HepG2 (cell line): ENCODE measurements at regions not wholly inside any gene's neighbourhood (a gene's known extent, or its start where the extent isn't known, plus 50 kb on each side); places are given as distances from the start of the nearest gene placed in this dataset.

Source experiments
- ATF7-NPFF ChIP-seq: sonication (generic); formaldehyde crosslinking; IDR thresholded peaks from 2 replicates; pipeline ENCODE4 v1.8.1; 2023; ENCODE audit warnings: mild to moderate bottlenecking, low read depth, missing genetic modification reagents, moderate library complexity
- EP300 ChIP-seq, 3 experiments: sonication (generic) in 1 of 3; formaldehyde crosslinking in 1 of 3; IDR thresholded peaks; 2 replicates each; pipeline versions ENCODE4 v1.5.1 to v1.6.1; 2011 to 2020; ENCODE audit warnings: low read depth in 2 of 3, low read length in 2 of 3, borderline replicate concordance in 1 of 3, improper control_type of control experiment in 1 of 3, mild to moderate bottlenecking in 1 of 3, missing genetic modification reagents in 1 of 3, moderate library complexity in 1 of 3
- RNF2 ChIP-seq: fragments of 450-650 bp; conservative IDR thresholded peaks from 2 replicates; pipeline ENCODE4 v1.6.1; 2016; ENCODE audit warnings: low read depth
- ZNF510 ChIP-seq: sonication (generic); formaldehyde crosslinking; IDR thresholded peaks from 2 replicates; pipeline ENCODE4 v1.4.0; 2020; ENCODE audit warnings: low read depth, mild to moderate bottlenecking, missing genetic modification reagents
- ZNF589 ChIP-seq: sonication (generic); formaldehyde crosslinking; conservative IDR thresholded peaks from 2 replicates; pipeline ENCODE4 v1.8.0; 2022; ENCODE audit warnings: mild to moderate bottlenecking, moderate library complexity, missing genetic modification reagents
- ZNF629 ChIP-seq: sonication (generic); formaldehyde crosslinking; conservative IDR thresholded peaks from 2 replicates; pipeline ENCODE4 v1.5.0; 2020; ENCODE audit warnings: missing genetic modification reagents
- TF ChIP-seq, protein P1 (sequence below): sonication (generic); formaldehyde crosslinking; IDR thresholded peaks from 2 replicates; pipeline ENCODE4 v1.5.0; 2020; ENCODE audit warnings: mild to moderate bottlenecking, missing genetic modification reagents, moderate library complexity
- TF ChIP-seq, protein P2 (sequence below): sonication (generic); formaldehyde crosslinking; IDR thresholded peaks from 2 replicates; pipeline ENCODE4 v1.8.1; 2023; ENCODE audit warnings: mild to moderate bottlenecking, missing genetic modification reagents, borderline replicate concordance
- TF ChIP-seq, protein P3 (sequence below): sonication (generic); formaldehyde crosslinking; IDR thresholded peaks from 2 replicates; pipeline ENCODE4 v1.8.1; 2023; ENCODE audit warnings: missing genetic modification reagents, inconsistent platforms, borderline replicate concordance

DNA sequence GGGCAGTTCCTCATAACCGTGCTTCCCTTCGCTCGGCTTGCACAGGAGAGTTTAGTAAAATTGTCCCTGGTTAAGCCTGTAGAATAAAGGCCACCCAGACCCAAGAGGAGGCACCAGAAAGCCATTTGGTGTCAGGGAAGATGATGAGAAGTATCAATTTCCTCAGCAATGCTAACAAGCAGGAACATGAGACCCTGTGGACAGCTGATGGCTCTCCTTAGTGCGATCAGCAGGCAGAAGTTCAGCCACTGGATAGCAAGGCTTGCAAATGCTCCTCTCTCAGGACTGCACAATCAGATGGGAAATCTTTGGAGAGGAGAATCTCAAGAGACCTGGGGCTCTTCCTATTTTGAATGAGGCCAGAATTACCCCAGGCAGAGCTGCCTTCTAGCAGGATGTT lies 261.1 kb upstream of the DYNLRB2 start:
- TF ChIP-seq ZNF510 (CRISPR knock-in tag): no peak
- no peak for TF ChIP-seq RNF2
- TF ChIP-seq, protein P1, sequence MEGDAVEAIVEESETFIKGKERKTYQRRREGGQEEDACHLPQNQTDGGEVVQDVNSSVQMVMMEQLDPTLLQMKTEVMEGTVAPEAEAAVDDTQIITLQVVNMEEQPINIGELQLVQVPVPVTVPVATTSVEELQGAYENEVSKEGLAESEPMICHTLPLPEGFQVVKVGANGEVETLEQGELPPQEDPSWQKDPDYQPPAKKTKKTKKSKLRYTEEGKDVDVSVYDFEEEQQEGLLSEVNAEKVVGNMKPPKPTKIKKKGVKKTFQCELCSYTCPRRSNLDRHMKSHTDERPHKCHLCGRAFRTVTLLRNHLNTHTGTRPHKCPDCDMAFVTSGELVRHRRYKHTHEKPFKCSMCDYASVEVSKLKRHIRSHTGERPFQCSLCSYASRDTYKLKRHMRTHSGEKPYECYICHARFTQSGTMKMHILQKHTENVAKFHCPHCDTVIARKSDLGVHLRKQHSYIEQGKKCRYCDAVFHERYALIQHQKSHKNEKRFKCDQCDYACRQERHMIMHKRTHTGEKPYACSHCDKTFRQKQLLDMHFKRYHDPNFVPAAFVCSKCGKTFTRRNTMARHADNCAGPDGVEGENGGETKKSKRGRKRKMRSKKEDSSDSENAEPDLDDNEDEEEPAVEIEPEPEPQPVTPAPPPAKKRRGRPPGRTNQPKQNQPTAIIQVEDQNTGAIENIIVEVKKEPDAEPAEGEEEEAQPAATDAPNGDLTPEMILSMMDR (CRISPR knock-in tag): no peak
- TF ChIP-seq, protein P2, sequence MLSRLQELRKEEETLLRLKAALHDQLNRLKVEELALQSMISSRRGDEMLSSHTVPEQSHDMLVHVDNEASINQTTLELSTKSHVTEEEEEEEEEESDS (CRISPR knock-in tag): no peak
- no peak for TF ChIP-seq EP300 (IDR thresholded peaks at IDR 0.05; ENCODE audit: low read depth in 2 of 2, low read length in 2 of 2)
- no peak for TF ChIP-seq EP300 (CRISPR knock-in tag; IDR thresholded peaks at IDR 0.05; ENCODE audit: borderline replicate concordance)
- TF ChIP-seq ZNF589: no peak
- no peak for TF ChIP-seq ATF7-NPFF (CRISPR knock-in tag)
- TF ChIP-seq ZNF629 (CRISPR knock-in tag): no peak
- TF ChIP-seq, protein P3, sequence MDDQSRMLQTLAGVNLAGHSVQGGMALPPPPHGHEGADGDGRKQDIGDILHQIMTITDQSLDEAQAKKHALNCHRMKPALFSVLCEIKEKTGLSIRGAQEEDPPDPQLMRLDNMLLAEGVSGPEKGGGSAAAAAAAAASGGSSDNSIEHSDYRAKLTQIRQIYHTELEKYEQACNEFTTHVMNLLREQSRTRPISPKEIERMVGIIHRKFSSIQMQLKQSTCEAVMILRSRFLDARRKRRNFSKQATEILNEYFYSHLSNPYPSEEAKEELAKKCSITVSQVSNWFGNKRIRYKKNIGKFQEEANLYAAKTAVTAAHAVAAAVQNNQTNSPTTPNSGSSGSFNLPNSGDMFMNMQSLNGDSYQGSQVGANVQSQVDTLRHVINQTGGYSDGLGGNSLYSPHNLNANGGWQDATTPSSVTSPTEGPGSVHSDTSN (CRISPR knock-in tag): no peak
